Spleen (tissue), 11 donors: ENCODE measurements at regions not wholly inside any gene's neighbourhood (a gene's known extent, or its start where the extent isn't known, plus 50 kb on each side); places are given as distances from the start of the nearest gene placed in this dataset.

Experiments used
- DNase-seq: peaks from one replicate; pipeline ENCODE4 v3.0.0-alpha.2; 2020
- H3K27ac ChIP-seq, 8 donors: fragments of 200-600 bp; sonication (generic) in 7 of 8; 1 replicate in 4 of 8; 2 replicates in 4 of 8; pipeline versions ENCODE4 v1.5.0 to v1.8.0; 2016 to 2021; ENCODE audit warnings: inconsistent platforms in 4 of 8, mild to moderate bottlenecking in 4 of 8, moderate library complexity in 1 of 8
- H3K27me3 ChIP-seq, 7 donors: fragments of 200-600 bp; sonication (generic) in 6 of 7; replicated peaks in 1 of 7; 1 replicate in 4 of 7; 2 replicates in 3 of 7; pipeline versions ENCODE4 v1.5.0 to v1.8.0; 2016 to 2021; ENCODE audit warnings: inconsistent platforms in 3 of 7, mild to moderate bottlenecking in 1 of 7
- H3K36me3 ChIP-seq, 6 donors: fragments of 200-600 bp; sonication (generic) in 5 of 6; 1 replicate in 4 of 6; 2 replicates in 2 of 6; pipeline versions ENCODE4 v1.5.0 to v1.8.0; 2016 to 2021; ENCODE audit warnings: inconsistent platforms in 2 of 6
- H3K4me1 ChIP-seq, 6 donors: fragments of 200-600 bp; sonication (generic) in 5 of 6; 1 replicate in 3 of 6; 2 replicates in 3 of 6; pipeline versions ENCODE4 v1.5.0 to v1.8.0; 2016 to 2021; ENCODE audit warnings: inconsistent platforms in 3 of 6
- H3K4me3 ChIP-seq, 8 donors: fragments of 200-600 bp; sonication (generic) in 7 of 8; 1 replicate in 4 of 8; 2 replicates in 4 of 8; pipeline versions ENCODE4 v1.5.0 to v1.8.0; 2016 to 2021; ENCODE audit warnings: inconsistent platforms in 4 of 8, mild to moderate bottlenecking in 4 of 8, moderate library complexity in 2 of 8
- H3K9me3 ChIP-seq, 8 donors: fragments of 200-600 bp; sonication (generic) in 7 of 8; 1 replicate in 4 of 8; 2 replicates in 4 of 8; pipeline versions ENCODE4 v1.5.0 to v1.8.0; 2016 to 2021; ENCODE audit warnings: inconsistent platforms in 4 of 8
- POLR2A ChIP-seq, 3 donors: fragments of 450-650 bp; IDR thresholded peaks; one replicate each; pipeline ENCODE4 v1.5.1; 2017; ENCODE audit warnings: antibody characterized with exemption in 3 of 3, mild to moderate bottlenecking in 1 of 3
- POLR2AphosphoS5 ChIP-seq, 3 donors: sonication (generic); formaldehyde crosslinking; IDR thresholded peaks; one replicate each; pipeline ENCODE4 v1.5.1; 2017; ENCODE audit warnings: antibody characterized with exemption in 3 of 3
- WGBS, 5 donors: extraction: QIAGEN DNeasy Blood & Tissue Kit in 3 of 5; methylation state at CpG; one replicate each; pipeline versions ENCODE4 v1.1.5 to v1.1.7; 2013 to 2018; 5-methylcytosine and 5-hydroxymethylcytosine counted together
- intact Hi-C: fragments of 100-400 bp; cut with DNase I; formaldehyde crosslinking; loops from one replicate; pipeline ENCODE4 v1.15.0; 2023; ENCODE audit warnings: low total_unique reads
- TF ChIP-seq, protein P1 (sequence below), 11 experiments: fragments of 200-600 bp in 7 of 11; fragments of 450-650 bp in 4 of 11; sonication (generic) in 4 of 11; IDR thresholded peaks in 8 of 11; conservative IDR thresholded peaks in 3 of 11; 1 replicate in 7 of 11; 2 replicates in 4 of 11; pipeline versions ENCODE4 v1.4.0 to v1.8.0; 2016 to 2021; ENCODE audit warnings: antibody characterized with exemption in 11 of 11, inconsistent platforms in 4 of 11, mild to moderate bottlenecking in 1 of 11
- donor health status: healthy with polysubstance abuse.
- donor health status: DM: no; HTN: no; CAD: no; lungs with moderate emphysema.
- donor health status: DM: no; HTN: no; CAD: no.
- donor health status: Bipolar disorder and iron deficiency.
- donor health status: healthy.
- donor health status: DM: no; HTN: no; CAD: no.
- donor health status: DM: yes; HTN: yes; CAD: no.

- H3K4me3 ChIP-seq: no peak overlapping the region
- TF ChIP-seq, protein P1, sequence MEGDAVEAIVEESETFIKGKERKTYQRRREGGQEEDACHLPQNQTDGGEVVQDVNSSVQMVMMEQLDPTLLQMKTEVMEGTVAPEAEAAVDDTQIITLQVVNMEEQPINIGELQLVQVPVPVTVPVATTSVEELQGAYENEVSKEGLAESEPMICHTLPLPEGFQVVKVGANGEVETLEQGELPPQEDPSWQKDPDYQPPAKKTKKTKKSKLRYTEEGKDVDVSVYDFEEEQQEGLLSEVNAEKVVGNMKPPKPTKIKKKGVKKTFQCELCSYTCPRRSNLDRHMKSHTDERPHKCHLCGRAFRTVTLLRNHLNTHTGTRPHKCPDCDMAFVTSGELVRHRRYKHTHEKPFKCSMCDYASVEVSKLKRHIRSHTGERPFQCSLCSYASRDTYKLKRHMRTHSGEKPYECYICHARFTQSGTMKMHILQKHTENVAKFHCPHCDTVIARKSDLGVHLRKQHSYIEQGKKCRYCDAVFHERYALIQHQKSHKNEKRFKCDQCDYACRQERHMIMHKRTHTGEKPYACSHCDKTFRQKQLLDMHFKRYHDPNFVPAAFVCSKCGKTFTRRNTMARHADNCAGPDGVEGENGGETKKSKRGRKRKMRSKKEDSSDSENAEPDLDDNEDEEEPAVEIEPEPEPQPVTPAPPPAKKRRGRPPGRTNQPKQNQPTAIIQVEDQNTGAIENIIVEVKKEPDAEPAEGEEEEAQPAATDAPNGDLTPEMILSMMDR (IDR thresholded peaks at IDR 0.05 in 8 of 11, conservative IDR thresholded peaks at IDR 0.05 in 3 of 11): no peak
- TF ChIP-seq POLR2A (IDR thresholded peaks at IDR 0.05) (no peak), POLR2AphosphoS5 (IDR thresholded peaks at IDR 0.05) (no peak)
- intact Hi-C loops: no loop called here
- H3K36me3 ChIP-seq: no peaks in the 10 kb centered on the region
- no peaks in the 10 kb centered on the region for H3K4me1 ChIP-seq
- peaks cover 0 to 9% (median 0%) of the 10 kb centered on the region in 8 donors for H3K9me3 ChIP-seq
- no peak for DNase-seq
- WGBS, 5 donors: 61 to 78% (median 71%) methylated on average over 1 of the region's 1 CpG
- no peaks in the 10 kb centered on the region for H3K27me3 ChIP-seq
- no peak overlapping the region for H3K27ac ChIP-seq
These were observed 244.1 kb downstream of the AASDHPPT start for GRCh38 chr11:106321601-106322000.

DNA sequence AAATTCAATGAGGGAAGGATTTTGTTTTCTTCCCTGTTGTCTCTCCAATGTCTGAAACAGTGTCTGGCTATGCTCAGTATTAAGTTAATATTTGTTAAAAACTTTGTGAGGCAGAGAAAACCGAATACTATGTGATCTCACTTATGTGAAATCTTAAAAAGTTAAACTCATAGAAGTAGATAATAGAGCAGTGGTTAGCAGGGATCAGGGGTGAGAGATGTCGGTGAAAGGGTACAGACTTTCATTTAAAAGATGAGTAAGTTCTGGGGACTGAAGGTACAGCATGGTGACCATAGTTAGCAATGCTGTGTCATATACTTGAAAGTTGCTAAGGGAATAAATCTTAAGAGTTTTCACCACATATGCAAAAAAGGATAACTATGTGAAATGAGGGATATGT is 244.6 kb downstream of the AASDHPPT start:
- 59 to 82% (median 78%) methylated on average over 2 of the region's 2 CpGs for WGBS, 5 donors
- intact Hi-C loops: no loop called here
- Histone ChIP-seq H3K36me3 (no peaks in the 10 kb centered on the region), H3K4me1 (no peaks in the 10 kb centered on the region), H3K27me3 (no peaks in the 10 kb centered on the region), H3K9me3 (peaks cover 0 to 9% (median 0%) of the 10 kb centered on the region in 8 donors), H3K27ac (no peak overlapping the region), H3K4me3 (no peak overlapping the region)
- no peak for DNase-seq
- no peak for TF ChIP-seq POLR2AphosphoS5 (IDR thresholded peaks at IDR 0.05)
- TF ChIP-seq, protein P1 (IDR thresholded peaks at IDR 0.05 in 8 of 11, conservative IDR thresholded peaks at IDR 0.05 in 3 of 11): no peak
- TF ChIP-seq POLR2A (IDR thresholded peaks at IDR 0.05): no peak

DNA sequence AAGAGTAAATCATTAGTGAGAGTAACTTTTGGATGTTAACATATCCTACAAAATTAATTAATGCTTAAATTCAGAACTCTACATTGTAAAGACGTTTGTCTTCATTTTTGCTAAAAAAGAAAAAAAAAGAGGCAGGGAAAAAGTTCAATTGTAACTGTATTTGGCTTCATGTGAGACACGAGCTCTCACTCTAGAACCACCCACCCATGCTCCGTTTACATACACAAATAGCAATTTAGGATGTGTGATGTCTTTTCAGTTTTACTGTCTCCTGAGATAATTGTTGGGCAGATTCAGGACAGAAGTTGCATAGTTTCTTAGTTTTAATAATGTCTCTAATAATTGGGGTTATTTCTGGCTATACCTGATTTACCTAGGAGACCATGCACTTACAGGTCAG is 248.6 kb downstream of the AASDHPPT start:
- Histone ChIP-seq H3K27me3 (no peaks in the 10 kb centered on the region), H3K4me1 (no peaks in the 10 kb centered on the region), H3K4me3 (no peak overlapping the region), H3K9me3 (peaks cover 0 to 9% (median 0%) of the 10 kb centered on the region in 8 donors), H3K27ac (no peak overlapping the region), H3K36me3 (no peaks in the 10 kb centered on the region)
- WGBS, 5 donors: 59 to 70% (median 67%) methylated on average over 3 of the region's 3 CpGs
- no peak for DNase-seq
- intact Hi-C loops: no loop called here
- TF ChIP-seq, protein P1 (IDR thresholded peaks at IDR 0.05 in 8 of 11, conservative IDR thresholded peaks at IDR 0.05 in 3 of 11): no peak
- TF ChIP-seq POLR2AphosphoS5 (IDR thresholded peaks at IDR 0.05) (no peak), POLR2A (IDR thresholded peaks at IDR 0.05) (no peak)

- H3K4me3 ChIP-seq: no peak overlapping the region
- TF ChIP-seq POLR2AphosphoS5 (IDR thresholded peaks at IDR 0.05): no peak
- TF ChIP-seq, protein P1 (IDR thresholded peaks at IDR 0.05 in 8 of 11, conservative IDR thresholded peaks at IDR 0.05 in 3 of 11): no peak
- no peak for TF ChIP-seq POLR2A (IDR thresholded peaks at IDR 0.05)
- 79 to 85% (median 82%) methylated on average over 3 of the region's 3 CpGs for WGBS, 5 donors
- H3K36me3 ChIP-seq: no peaks in the 10 kb centered on the region
- intact Hi-C loops: no loop called here
- no peaks in the 10 kb centered on the region for H3K27me3 ChIP-seq
- no peak overlapping the region for H3K27ac ChIP-seq
- DNase-seq: no peak
- H3K4me1 ChIP-seq: no peaks in the 10 kb centered on the region
- peaks cover 0 to 9% (median 0%) of the 10 kb centered on the region in 8 donors for H3K9me3 ChIP-seq
These were observed 249.7 kb downstream of the AASDHPPT start for GRCh38 chr11:106327134-106327533.
